ENCODE measurements at regions not wholly inside any gene's neighbourhood (a gene's known extent, or its start where the extent isn't known, plus 50 kb on each side); places are given as distances from the start of the nearest gene placed in this dataset.

- TF ChIP-seq HMGXB3 (CRISPR knock-in tag; IDR thresholded peaks at IDR 0.05; ENCODE audit: borderline replicate concordance) (no peak), KLF6 (CRISPR knock-in tag; IDR thresholded peaks at IDR 0.05) (no peak), ZNF567 (CRISPR knock-in tag; IDR thresholded peaks at IDR 0.05; ENCODE audit: borderline replicate concordance) (no peak), ZSCAN21 (CRISPR knock-in tag; IDR thresholded peaks at IDR 0.05; ENCODE audit: borderline replicate concordance) (no peak), ZNF382 (CRISPR knock-in tag; IDR thresholded peaks at IDR 0.05; ENCODE audit: borderline replicate concordance) (no peak)
These were observed 209.7 kb upstream of the RADX start (continued) for GRCh38 chrX:106401965-106402559.

- BruUV-seq (replicated peaks): no TSS peak
- H3K9me3 ChIP-seq (ENCODE audit: low read length): no peaks in the 10 kb centered on the region
- in situ Hi-C loops (cut with HindIII; ENCODE audit: extremely low pct_ligation_motif_present, low pct_unique_long_range_greater_than_20kb): no loop called here
- 0% methylated on average over 1 of the region's 1 CpG for WGBS (ENCODE audit: low lambda C conversion rate)
- no peak overlapping the region for H2AFZ ChIP-seq (ENCODE audit: low read length)
- FAIRE-seq (peak; percentile 69), ATAC-seq (no peak), DNase-seq (ENCODE audit: low spot score) (no peak)
- no peaks in the 10 kb centered on the region for H4K20me1 ChIP-seq (ENCODE audit: insufficient read depth, low read length)
- H3K4me2 ChIP-seq (ENCODE audit: low read depth, low read length): no peak overlapping the region
- H3K36me3 ChIP-seq (replicated peaks in 1 of 2; ENCODE audit: control insufficient read depth in 1 of 2, insufficient read depth in 2 of 2, low read length in 2 of 2): no peaks in the 10 kb centered on the region
- H3K4me3 ChIP-seq (replicated peaks in 1 of 3; ENCODE audit: insufficient read depth in 1 of 3, low read depth in 2 of 3, low read length in 3 of 3): no peak overlapping the region
- H3K27me3 ChIP-seq (ENCODE audit: control insufficient read depth in 1 of 2, insufficient read depth in 2 of 2, low read length in 2 of 2): no peaks in the 10 kb centered on the region
- no peak overlapping the region for H3K9ac ChIP-seq (ENCODE audit: insufficient read depth, low read depth, low read length)
- H3K27ac ChIP-seq (ENCODE audit: extremely low read length, insufficient read depth, low read length): no peak overlapping the region
- intact Hi-C loops (cut with micrococcal nuclease; ENCODE audit: unreplicated experiment): no loop called here
- no peaks in the 10 kb centered on the region for H3K79me2 ChIP-seq (ENCODE audit: insufficient read depth, low read length)
- H3K4me1 ChIP-seq (ENCODE audit: insufficient read depth, low read length): peaks cover 6% of the 10 kb centered on the region; the same call in 1 of the 2 replicates
- CTCF ChIA-PET (ENCODE audit: low intra/inter-chr PET ratio, low total read pairs): no interaction called here
- POLR2A ChIA-PET: no interaction called here
- TF ChIP-seq STAG1 (CRISPR knock-in tag; IDR thresholded peaks at IDR 0.05): peak; percentile 37; the same call in 1 of the 2 replicates
- no peak for TF ChIP-seq ZBTB40 (IDR thresholded peaks at IDR 0.05)
- TF ChIP-seq ZBTB40 (CRISPR knock-in tag; IDR thresholded peaks at IDR 0.05): no peak
- TF ChIP-seq ZNF598 (CRISPR knock-in tag; IDR thresholded peaks at IDR 0.05; ENCODE audit: borderline replicate concordance): no peak
- no peak for TF ChIP-seq GABPB1 (CRISPR knock-in tag; IDR thresholded peaks at IDR 0.05)
These were observed 207.3 kb upstream of the RADX start for GRCh38 chrX:106404512-106404911.

Measured in HepG2 (cell line).